ENCODE measurements at regions not wholly inside any gene's neighbourhood (a gene's known extent, or its start where the extent isn't known, plus 50 kb on each side); places are given as distances from the start of the nearest gene placed in this dataset.

GRCh38 chr6:109304284-109305015 is 77.8 kb downstream of the CD164 start (continued):
- TF ChIP-seq ZNF639 (CRISPR knock-in tag; conservative IDR thresholded peaks at IDR 0.05 in 1 of 2, IDR thresholded peaks at IDR 0.05 in 1 of 2) (peak in 1 of 2 experiments; percentile 78; a peak in 2 of 4 replicates), SRF (CRISPR knock-in tag; IDR thresholded peaks at IDR 0.05) (peak in 1 of 2 experiments; percentile 84; a peak in 1 of 4 replicates), ZNF324 (CRISPR knock-in tag; IDR thresholded peaks at IDR 0.05) (peak; percentile 77), HMBOX1 (IDR thresholded peaks at IDR 0.05) (peak; percentile 87), VEZF1 (CRISPR knock-in tag; IDR thresholded peaks at IDR 0.05) (peak; percentile 88), MXI1 (IDR thresholded peaks at IDR 0.05; ENCODE audit: low read depth, low read length) (peak; percentile 34; the same call in 1 of the 2 replicates), PTRF (tag; IDR thresholded peaks at IDR 0.05) (no peak), KDM2B (CRISPR knock-in tag; IDR thresholded peaks at IDR 0.05) (no peak), TFAP4 (CRISPR knock-in tag; IDR thresholded peaks at IDR 0.05; ENCODE audit: borderline replicate concordance) (peak; percentile 59; the same call in 1 of the 2 replicates), SAFB (IDR thresholded peaks at IDR 0.05; ENCODE audit: borderline replicate concordance, low read depth, low read length) (no peak), ARID3B (CRISPR knock-in tag; IDR thresholded peaks at IDR 0.05; ENCODE audit: borderline replicate concordance) (no peak), PRPF4 (IDR thresholded peaks at IDR 0.05; ENCODE audit: insufficient read depth, low read depth, low read length, poor library complexity, severe bottlenecking) (no peak), SMAD2 (IDR thresholded peaks at IDR 0.05; ENCODE audit: low read depth, low read length) (no peak), ZBTB8A (IDR thresholded peaks at IDR 0.05; ENCODE audit: partially characterized antibody) (no peak), L3MBTL2 (IDR thresholded peaks at IDR 0.05) (peak; percentile 28), SP2 (IDR thresholded peaks at IDR 0.05; ENCODE audit: extremely low read depth, low read depth, low read length, poor library complexity, severe bottlenecking) (no peak), ZNF134 (CRISPR knock-in tag; conservative IDR thresholded peaks at IDR 0.05) (peak; percentile 59; the same call in 1 of the 2 replicates), EWSR1 (IDR thresholded peaks at IDR 0.05; ENCODE audit: borderline replicate concordance, low read depth, partially characterized antibody) (no peak), ARID2 (IDR thresholded peaks at IDR 0.05) (no peak), CEBPG (CRISPR knock-in tag; IDR thresholded peaks at IDR 0.05) (no peak), CEBPG (tag; conservative IDR thresholded peaks at IDR 0.05 in 1 of 2, IDR thresholded peaks at IDR 0.05 in 1 of 2) (peak in 1 of 2 experiments; percentile 67; a peak in 1 of 4 replicates)

All from K562 (cell line).